AG04450 (cell line): ENCODE measurements at regions not wholly inside any gene's neighbourhood (a gene's known extent, or its start where the extent isn't known, plus 50 kb on each side); places are given as distances from the start of the nearest gene placed in this dataset.

ENCODE experiments used
- CTCF ChIA-PET: fragments of 300-600, 350-600 bp; formaldehyde crosslinking; extraction: SDS; loops from one replicate; lab custom pipeline; 2022; ENCODE audit warnings: antibody characterized with exemption, inconsistent platforms; lab: Charles Lee
- POLR2A ChIA-PET: fragments of 350-600 bp; formaldehyde crosslinking; extraction: SDS; loops from one replicate; lab custom pipeline; 2021; ENCODE audit warnings: antibody characterized with exemption, inconsistent platforms; lab: Yijun Ruan, JAX
- DNase-seq: peaks from one replicate; pipeline ENCODE4 v3.0.0-alpha.2; 2011; ENCODE audit warnings: low read depth, low spot score
- H3K27ac ChIP-seq: one replicate; pipeline ENCODE4 v1.5.1; 2012; ENCODE audit warnings: low read depth, low read length, control low read depth
- H3K27me3 ChIP-seq: one replicate; pipeline ENCODE4 v1.6.0; 2012; ENCODE audit warnings: low read length; ENCODE audit not compliant: control insufficient read depth, insufficient read depth
- H3K4me3 ChIP-seq: 2 replicates; pipeline ENCODE4 v1.5.1; 2011; ENCODE audit warnings: mild to moderate bottlenecking, low read depth, low read length, control low read depth
- H3K9me3 ChIP-seq: 2 replicates; pipeline ENCODE4 v1.5.1; 2012; ENCODE audit warnings: low read length; ENCODE audit not compliant: control insufficient read depth, insufficient read depth
- TF ChIP-seq, protein P1 (sequence below): IDR thresholded peaks from 2 replicates; pipeline ENCODE4 v1.5.1; 2011; ENCODE audit warnings: low read depth, low read length, control low read depth, inconsistent platforms

GRCh38 chr3:141814375-141814774, 51.2 kb downstream of the GRK7 start:
- H3K27me3 ChIP-seq: peaks cover 16% of the 10 kb centered on the region

DNA sequence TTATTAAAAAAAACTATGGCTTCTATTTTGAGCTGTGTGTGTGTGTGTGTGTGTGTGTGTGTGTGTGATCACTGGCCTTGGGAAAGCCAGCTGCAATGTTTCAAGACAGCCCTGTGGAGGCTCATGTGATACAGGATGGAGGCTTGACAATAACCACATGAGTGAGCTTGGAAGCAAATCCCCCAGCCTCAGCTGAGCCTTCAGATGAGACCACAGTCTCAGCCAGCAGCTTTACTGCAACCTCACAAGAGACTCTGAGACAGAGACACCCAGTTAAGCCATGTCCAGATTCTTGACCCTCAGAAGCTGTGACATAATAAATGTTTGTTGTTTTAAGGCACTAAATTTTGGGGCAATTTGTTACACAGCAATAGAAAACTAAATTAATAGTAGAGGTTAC, 52.5 kb downstream of the GRK7 start:
- TF ChIP-seq, protein P1, sequence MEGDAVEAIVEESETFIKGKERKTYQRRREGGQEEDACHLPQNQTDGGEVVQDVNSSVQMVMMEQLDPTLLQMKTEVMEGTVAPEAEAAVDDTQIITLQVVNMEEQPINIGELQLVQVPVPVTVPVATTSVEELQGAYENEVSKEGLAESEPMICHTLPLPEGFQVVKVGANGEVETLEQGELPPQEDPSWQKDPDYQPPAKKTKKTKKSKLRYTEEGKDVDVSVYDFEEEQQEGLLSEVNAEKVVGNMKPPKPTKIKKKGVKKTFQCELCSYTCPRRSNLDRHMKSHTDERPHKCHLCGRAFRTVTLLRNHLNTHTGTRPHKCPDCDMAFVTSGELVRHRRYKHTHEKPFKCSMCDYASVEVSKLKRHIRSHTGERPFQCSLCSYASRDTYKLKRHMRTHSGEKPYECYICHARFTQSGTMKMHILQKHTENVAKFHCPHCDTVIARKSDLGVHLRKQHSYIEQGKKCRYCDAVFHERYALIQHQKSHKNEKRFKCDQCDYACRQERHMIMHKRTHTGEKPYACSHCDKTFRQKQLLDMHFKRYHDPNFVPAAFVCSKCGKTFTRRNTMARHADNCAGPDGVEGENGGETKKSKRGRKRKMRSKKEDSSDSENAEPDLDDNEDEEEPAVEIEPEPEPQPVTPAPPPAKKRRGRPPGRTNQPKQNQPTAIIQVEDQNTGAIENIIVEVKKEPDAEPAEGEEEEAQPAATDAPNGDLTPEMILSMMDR: no peak
- H3K9me3 ChIP-seq: peaks cover 5% of the 10 kb centered on the region
- H3K27ac ChIP-seq: no peak overlapping the region
- DNase-seq: no peak
- CTCF ChIA-PET: no interaction called here
- H3K27me3 ChIP-seq: peaks cover 16% of the 10 kb centered on the region
- POLR2A ChIA-PET: no interaction called here
- no peak overlapping the region for H3K4me3 ChIP-seq

More at GRCh38 chr3:141814375-141814774, 51.2 kb downstream of the GRK7 start:
- Histone ChIP-seq H3K9me3 (peaks cover 5% of the 10 kb centered on the region), H3K4me3 (no peak overlapping the region), H3K27ac (no peak overlapping the region)
- ChIA-PET POLR2A (no interaction called here), CTCF (no interaction called here)
- DNase-seq: no peak
- TF ChIP-seq, protein P1: no peak

DNA sequence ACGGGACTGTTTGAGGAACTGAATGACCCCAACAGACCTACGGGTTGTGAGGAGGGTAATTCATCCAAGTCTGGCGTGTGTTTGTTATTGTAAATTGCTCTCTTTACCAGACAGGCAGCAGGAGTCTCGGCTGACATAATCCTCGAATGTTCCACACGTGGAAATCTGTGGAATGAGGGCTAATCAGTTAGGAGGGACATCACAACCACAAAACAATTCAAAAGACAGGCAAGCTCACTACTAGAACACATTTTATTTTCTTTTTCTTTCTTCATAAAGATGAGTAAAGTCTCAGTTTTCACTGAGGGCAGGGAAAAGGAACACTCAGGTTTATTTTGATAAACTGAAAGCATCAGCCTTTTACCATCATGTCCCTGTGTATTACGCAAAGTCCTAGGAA, 53.8 kb downstream of the GRK7 start:
- Histone ChIP-seq H3K27ac (no peak overlapping the region), H3K4me3 (peak overlapping the region; percentile 25; the same call in 1 of the 2 replicates), H3K9me3 (peaks cover 5% of the 10 kb centered on the region), H3K27me3 (peaks cover 16% of the 10 kb centered on the region)
- POLR2A ChIA-PET: no interaction called here
- CTCF ChIA-PET: no interaction called here
- DNase-seq: no peak
- TF ChIP-seq, protein P1: no peak

GRCh38 chr3:141825216-141826011, 51.0 kb upstream of the ATP1B3 start:
- H3K4me3 ChIP-seq: no peak overlapping the region
- H3K9me3 ChIP-seq: no peaks in the 10 kb centered on the region
- ChIA-PET CTCF (no interaction called here), POLR2A (no interaction called here)
- H3K27me3 ChIP-seq: peaks cover 6% of the 10 kb centered on the region
- DNase-seq: no peak
- TF ChIP-seq, protein P1: no peak
- H3K27ac ChIP-seq: no peak overlapping the region
